Mesenchymal stem cell (in vitro differentiated cells and primary cell): ENCODE measurements at regions not wholly inside any gene's neighbourhood (a gene's known extent, or its start where the extent isn't known, plus 50 kb on each side); places are given as distances from the start of the nearest gene placed in this dataset.

ENCODE experiments used
- DNase-seq: peaks from one replicate; pipeline ENCODE4 v3.0.0-alpha.2; 2013
- H2AFZ ChIP-seq: one replicate; pipeline ENCODE4 v1.6.1; 2013; ENCODE audit warnings: low read depth, mild to moderate bottlenecking, control low read depth, inconsistent platforms, low read length, moderate library complexity
- H2AK5ac ChIP-seq: 2 replicates; pipeline ENCODE4 v1.6.1; 2013; ENCODE audit warnings: low read length, moderate library complexity, mild to moderate bottlenecking, inconsistent platforms; ENCODE audit not compliant: severe bottlenecking
- H2BK120ac ChIP-seq: one replicate; pipeline ENCODE4 v1.6.1; 2013; ENCODE audit warnings: low read depth, mild to moderate bottlenecking, inconsistent platforms, low read length, moderate library complexity
- H2BK12ac ChIP-seq, 2 experiments: one replicate each; pipeline ENCODE4 v1.6.1; 2013; ENCODE audit warnings: inconsistent platforms in 2 of 2, low read length in 2 of 2, mild to moderate bottlenecking in 2 of 2, moderate library complexity in 2 of 2, control low read depth in 1 of 2
- H2BK15ac ChIP-seq: one replicate; pipeline ENCODE4 v1.6.1; 2013; ENCODE audit warnings: mild to moderate bottlenecking, low read depth, inconsistent platforms; ENCODE audit not compliant: poor library complexity, severe bottlenecking
- H2BK5ac ChIP-seq: 2 replicates; pipeline ENCODE4 v1.6.1; 2013; ENCODE audit warnings: low read depth, mild to moderate bottlenecking, low read length, control low read depth, inconsistent platforms; ENCODE audit not compliant: poor library complexity, severe bottlenecking
- H3K14ac ChIP-seq, 2 experiments: one replicate each; pipeline ENCODE4 v1.6.1; 2013; ENCODE audit warnings: inconsistent platforms in 2 of 2, low read length in 2 of 2, control low read depth in 1 of 2, mild to moderate bottlenecking in 1 of 2, moderate library complexity in 1 of 2
- H3K18ac ChIP-seq, 2 experiments: one replicate each; pipeline ENCODE4 v1.6.1; 2013; ENCODE audit warnings: inconsistent platforms in 2 of 2, low read length in 2 of 2, control low read depth in 1 of 2, low read depth in 1 of 2, mild to moderate bottlenecking in 1 of 2
- H3K23ac ChIP-seq, 2 experiments: one replicate each; pipeline ENCODE4 v1.6.1; 2013; ENCODE audit warnings: inconsistent platforms in 2 of 2, low read length in 2 of 2, mild to moderate bottlenecking in 2 of 2, moderate library complexity in 2 of 2, control low read depth in 1 of 2
- H3K27ac ChIP-seq: 2 replicates; pipeline ENCODE4 v1.5.1; 2013; ENCODE audit warnings: mild to moderate bottlenecking, moderate library complexity, low read length, control low read depth, inconsistent platforms; ENCODE audit not compliant: poor library complexity, severe bottlenecking
- H3K27me3 ChIP-seq, 2 experiments: 2 replicates each; pipeline versions ENCODE4 v1.6.1 to v1.7.0; 2013; ENCODE audit warnings: low read length in 2 of 2, mild to moderate bottlenecking in 2 of 2, moderate library complexity in 2 of 2, control low read depth in 1 of 2, inconsistent platforms in 1 of 2; ENCODE audit not compliant: control insufficient read depth in 1 of 2, insufficient read depth in 1 of 2
- H3K36me3 ChIP-seq, 2 experiments: 2 replicates each; pipeline versions ENCODE4 v1.6.1 to v1.7.0; 2013; ENCODE audit warnings: low read length in 2 of 2, control low read depth in 1 of 2, inconsistent platforms in 1 of 2, low read depth in 1 of 2, mild to moderate bottlenecking in 1 of 2; ENCODE audit not compliant: insufficient read depth in 2 of 2, control insufficient read depth in 1 of 2
- H3K4ac ChIP-seq, 2 experiments: one replicate each; pipeline ENCODE4 v1.6.1; 2013; ENCODE audit warnings: inconsistent platforms in 2 of 2, low read length in 2 of 2, mild to moderate bottlenecking in 2 of 2, moderate library complexity in 2 of 2, control low read depth in 1 of 2, low read depth in 1 of 2
- H3K4me1 ChIP-seq: 2 replicates; pipeline ENCODE4 v1.6.1; 2013; ENCODE audit warnings: low read depth, low read length, control low read depth; ENCODE audit not compliant: control insufficient read depth, insufficient read depth
- H3K4me2 ChIP-seq: 2 replicates; pipeline ENCODE4 v1.6.1; 2013; ENCODE audit warnings: low read length, mild to moderate bottlenecking, inconsistent platforms; ENCODE audit not compliant: poor library complexity, severe bottlenecking
- H3K4me3 ChIP-seq, 2 experiments: 2 replicates each; pipeline versions ENCODE4 v1.5.1 to v1.7.0; 2013; ENCODE audit warnings: low read length in 2 of 2, mild to moderate bottlenecking in 2 of 2, control low read depth in 1 of 2, low read depth in 1 of 2; ENCODE audit not compliant: insufficient read depth in 1 of 2
- H3K79me1 ChIP-seq: replicated peaks from 2 replicates; pipeline ENCODE4 v1.6.1; 2013; ENCODE audit warnings: mild to moderate bottlenecking, control low read depth, low read length, inconsistent platforms; ENCODE audit not compliant: poor library complexity, severe bottlenecking
- H3K9ac ChIP-seq: 2 replicates; pipeline ENCODE4 v1.7.0; 2013; ENCODE audit warnings: mild to moderate bottlenecking, low read length, moderate library complexity
- H3K9me3 ChIP-seq: 2 replicates; pipeline ENCODE4 v1.7.0; 2013; ENCODE audit warnings: mild to moderate bottlenecking, low read length; ENCODE audit not compliant: control insufficient read depth
- H4K8ac ChIP-seq: one replicate; pipeline ENCODE4 v1.6.1; 2013; ENCODE audit warnings: inconsistent platforms, mild to moderate bottlenecking, low read length, moderate library complexity
- H4K91ac ChIP-seq: one replicate; pipeline ENCODE4 v1.6.1; 2013; ENCODE audit warnings: mild to moderate bottlenecking, low read length, inconsistent platforms
- WGBS: methylation state at CpG from one replicate; pipeline ENCODE4 v1.1.7; 2013; ENCODE audit warnings: mixed read lengths; 5-methylcytosine and 5-hydroxymethylcytosine counted together

GRCh38 chr3:178967177-178967532 lies 104.5 kb downstream of the ZMAT3 start:
- no peaks in the 10 kb centered on the region for H3K36me3 ChIP-seq
- no peak overlapping the region for H3K14ac ChIP-seq
- no peak overlapping the region for H2BK120ac ChIP-seq
- H4K8ac ChIP-seq, result no peak overlapping the region
- H3K4me2 ChIP-seq, result peak overlapping the region; percentile 37
- peak overlapping the region; percentile 91 for H3K27ac ChIP-seq
- peak overlapping the region in 1 of 2 experiments; percentile 30 for H3K4me3 ChIP-seq
- H2BK5ac ChIP-seq, result no peak overlapping the region
- no peak for DNase-seq
- H3K4me1 ChIP-seq, result peaks cover 1% of the 10 kb centered on the region
- no peaks in the 10 kb centered on the region for H3K9me3 ChIP-seq
- no peak overlapping the region for H2AK5ac ChIP-seq
- no peaks in the 10 kb centered on the region for H3K79me1 ChIP-seq
- no peak overlapping the region for H2BK15ac ChIP-seq
- no peak overlapping the region for H3K23ac ChIP-seq
- H3K9ac ChIP-seq, result peak overlapping the region; percentile 63
- no peak overlapping the region for H3K4ac ChIP-seq
- H2BK12ac ChIP-seq, result no peak overlapping the region
- no peak overlapping the region for H2AFZ ChIP-seq
- WGBS, result 41% methylated on average over 1 of the region's 1 CpG
- H4K91ac ChIP-seq, result no peak overlapping the region
- H3K27me3 ChIP-seq, result no peaks in the 10 kb centered on the region
- no peak overlapping the region for H3K18ac ChIP-seq

- no peak overlapping the region for H3K18ac ChIP-seq
- no peak overlapping the region for H2BK5ac ChIP-seq
- no peaks in the 10 kb centered on the region for H3K79me1 ChIP-seq
- no peak overlapping the region for H2BK120ac ChIP-seq
- H3K14ac ChIP-seq, result no peak overlapping the region
- peaks cover 1% of the 10 kb centered on the region for H3K4me1 ChIP-seq
- no peak overlapping the region for H4K8ac ChIP-seq
- no peak overlapping the region for H2BK15ac ChIP-seq
- H2AFZ ChIP-seq, result no peak overlapping the region
- H3K27ac ChIP-seq, result peak overlapping the region; percentile 91
- 62% methylated on average over 3 of the region's 6 CpGs for WGBS
- no peak overlapping the region for H2BK12ac ChIP-seq
- DNase-seq, result peak; percentile 53
- H3K4me3 ChIP-seq, result peak overlapping the region in 1 of 2 experiments; percentile 31
- no peaks in the 10 kb centered on the region for H3K9me3 ChIP-seq
- H2AK5ac ChIP-seq, result no peak overlapping the region
- no peak overlapping the region for H4K91ac ChIP-seq
- no peaks in the 10 kb centered on the region for H3K36me3 ChIP-seq
- H3K4ac ChIP-seq, result no peak overlapping the region
- H3K4me2 ChIP-seq, result peak overlapping the region; percentile 66
- no peak overlapping the region for H3K23ac ChIP-seq
- peak overlapping the region; percentile 63 for H3K9ac ChIP-seq
- H3K27me3 ChIP-seq, result no peaks in the 10 kb centered on the region
Observed at GRCh38 chr3:178966299-178967176, 105.1 kb downstream of the ZMAT3 start.

- Histone ChIP-seq H3K18ac (no peak overlapping the region), H3K27ac (no peak overlapping the region)
Observed at GRCh38 chr3:178964551-178964950, 107.1 kb downstream of the ZMAT3 start.

GRCh38 chr3:178960918-178961317 lies 110.7 kb downstream of the ZMAT3 start:
- no peak overlapping the region for H2AFZ ChIP-seq
- H3K36me3 ChIP-seq, result no peaks in the 10 kb centered on the region
- no peak overlapping the region for H2AK5ac ChIP-seq
- H4K8ac ChIP-seq, result no peak overlapping the region
- no peak overlapping the region for H4K91ac ChIP-seq
- H2BK12ac ChIP-seq, result peak overlapping the region in 1 of 2 experiments; percentile 86
- no peaks in the 10 kb centered on the region for H3K79me1 ChIP-seq
- H3K4ac ChIP-seq, result no peak overlapping the region
- no peak overlapping the region for H3K4me3 ChIP-seq
- H3K4me1 ChIP-seq, result no peaks in the 10 kb centered on the region
- no peak for DNase-seq
- H3K14ac ChIP-seq, result no peak overlapping the region
- H2BK15ac ChIP-seq, result no peak overlapping the region
- H3K18ac ChIP-seq, result peak overlapping the region in 1 of 2 experiments; percentile 72
- no peak overlapping the region for H3K23ac ChIP-seq
- no peak overlapping the region for H2BK5ac ChIP-seq
- H3K4me2 ChIP-seq, result no peak overlapping the region
- no peak overlapping the region for H2BK120ac ChIP-seq
- no peak overlapping the region for H3K9ac ChIP-seq
- H3K27ac ChIP-seq, result no peak overlapping the region
- H3K27me3 ChIP-seq, result no peaks in the 10 kb centered on the region
- H3K9me3 ChIP-seq, result no peaks in the 10 kb centered on the region

More at GRCh38 chr3:178964551-178964950, 107.1 kb downstream of the ZMAT3 start:
- Histone ChIP-seq H3K36me3 (no peaks in the 10 kb centered on the region), H2BK12ac (no peak overlapping the region), H3K4me3 (no peak overlapping the region), H4K8ac (no peak overlapping the region), H3K23ac (no peak overlapping the region), H2BK120ac (no peak overlapping the region), H2AK5ac (no peak overlapping the region), H3K4me1 (peaks cover 1% of the 10 kb centered on the region), H3K27me3 (no peaks in the 10 kb centered on the region), H2BK5ac (no peak overlapping the region), H4K91ac (no peak overlapping the region), H2BK15ac (no peak overlapping the region), H3K79me1 (no peaks in the 10 kb centered on the region), H2AFZ (no peak overlapping the region), H3K4ac (peak overlapping the region in 1 of 2 experiments; percentile 30), H3K14ac (no peak overlapping the region), H3K4me2 (no peak overlapping the region), H3K9ac (no peak overlapping the region), H3K9me3 (no peaks in the 10 kb centered on the region)
- DNase-seq, result no peak
- WGBS, result 38% methylated on average over 3 of the region's 4 CpGs
